HG02981 (cell line): ENCODE measurements at regions not wholly inside any gene's neighbourhood (a gene's known extent, or its start where the extent isn't known, plus 50 kb on each side); places are given as distances from the start of the nearest gene placed in this dataset.

Experiments used
- ATAC-seq: cut with Tn5 transposase; IDR thresholded peaks from one replicate; pipeline ENCODE4 v1.9.1; 2021; ENCODE audit warnings: mild to moderate bottlenecking, moderate library complexity; ENCODE audit not compliant: unreplicated experiment

- ATAC-seq, result no peak
These were observed 935.9 kb downstream of the CDH11 start for GRCh38 chr16:64185954-64186353.

GRCh38 chr16:64184156-64184555 is 937.7 kb downstream of the CDH11 start:
- ATAC-seq, result no peak

DNA sequence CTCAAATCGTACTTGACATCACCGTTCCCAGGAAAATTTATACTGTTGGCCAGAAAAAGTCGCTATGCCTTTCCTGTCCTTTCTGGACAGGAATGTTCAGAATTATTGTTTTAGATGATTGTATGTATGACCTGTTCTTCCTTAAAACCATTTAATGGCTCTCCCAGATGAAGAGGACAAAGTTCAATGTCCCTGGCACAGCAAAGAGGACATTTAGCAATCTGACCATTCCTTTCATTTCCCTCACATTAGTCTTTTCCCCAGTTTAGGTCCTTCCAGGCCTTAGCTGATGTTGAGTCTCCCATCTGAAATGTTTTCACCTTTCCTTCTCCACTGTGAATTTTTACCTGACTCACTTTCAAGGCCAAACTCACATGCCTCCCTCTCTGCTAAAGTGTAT is 938.9 kb downstream of the CDH11 start:
- no peak for ATAC-seq

- ATAC-seq, result no peak
These were observed 940.5 kb downstream of the CDH11 start for GRCh38 chr16:64181271-64181925.

DNA sequence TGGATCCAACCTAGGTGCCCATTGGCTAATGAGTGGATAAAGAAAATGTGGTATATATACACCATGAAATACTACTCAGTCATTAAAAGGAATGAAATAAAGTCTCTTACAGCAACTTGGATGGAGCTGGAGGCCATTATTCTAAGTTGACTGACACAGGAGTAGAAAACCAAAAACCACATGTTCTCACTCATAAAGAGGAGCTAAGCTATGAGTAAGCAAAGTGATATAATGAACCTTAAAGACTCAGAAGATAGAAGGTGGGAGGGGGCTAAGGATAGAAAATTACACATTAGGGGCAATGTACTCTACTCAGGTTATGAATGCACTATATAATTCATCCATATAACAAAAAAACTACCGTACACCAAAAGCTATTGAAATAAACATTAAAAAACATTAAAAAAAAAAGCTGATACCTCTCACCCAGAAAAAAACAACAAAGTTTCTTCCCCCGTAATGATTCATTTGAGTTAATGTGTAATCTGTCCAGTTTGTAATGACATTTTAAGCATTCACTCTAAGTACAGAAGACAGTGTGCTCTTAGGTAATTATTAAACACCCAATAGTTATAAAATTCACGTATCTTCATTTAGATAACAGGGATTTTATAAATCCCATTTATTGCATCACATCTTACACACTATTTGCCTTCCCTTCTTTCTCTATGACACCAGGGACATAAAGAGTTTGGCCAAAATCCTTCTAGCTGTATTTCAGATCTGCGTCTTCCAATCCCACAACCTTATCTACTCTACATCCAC is 941.5 kb downstream of the CDH11 start:
- no peak for ATAC-seq

DNA sequence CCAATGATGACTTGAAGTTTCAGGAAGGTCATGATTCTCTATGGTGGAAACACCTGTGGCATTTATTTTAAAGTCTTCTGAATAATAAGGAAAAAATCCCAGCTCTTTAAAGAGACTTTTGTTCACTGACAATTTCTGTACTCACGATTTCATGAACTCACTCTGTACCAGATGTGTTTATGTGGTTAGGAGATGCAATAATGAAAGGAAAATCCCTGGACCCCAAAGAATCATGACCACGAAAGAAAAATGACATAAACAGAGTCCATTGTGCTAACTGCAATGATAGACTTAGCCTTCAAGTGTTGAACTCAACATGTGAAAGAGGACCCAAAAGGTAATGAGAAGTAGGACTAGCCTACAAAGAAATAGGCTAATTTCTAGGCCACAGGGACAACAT is 947.5 kb downstream of the CDH11 start:
- no peak for ATAC-seq

- no peak for ATAC-seq
These were observed 949.2 kb downstream of the CDH11 start for GRCh38 chr16:64172652-64173051.

DNA sequence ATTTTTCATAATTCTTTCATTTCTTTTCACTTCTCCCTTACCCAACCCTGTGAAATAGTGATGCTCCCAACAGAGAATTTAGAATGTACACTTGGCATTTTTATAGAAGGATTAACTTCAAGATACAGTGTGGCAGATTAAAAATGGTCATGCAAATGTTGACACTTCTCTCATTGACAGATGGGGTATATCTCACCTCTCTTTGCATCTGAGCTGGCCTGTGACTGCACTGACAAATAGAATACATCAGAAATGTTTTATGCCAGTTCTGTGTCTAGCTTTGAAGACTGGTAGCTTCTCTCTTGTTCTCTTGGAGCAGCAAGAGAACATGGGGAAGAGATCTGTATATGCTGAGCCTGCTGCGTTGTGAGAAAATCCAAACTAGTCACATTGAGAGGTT is 949.6 kb downstream of the CDH11 start:
- no peak for ATAC-seq

- no peak for ATAC-seq
These were observed 950.2 kb downstream of the CDH11 start for GRCh38 chr16:64171632-64172031.

- no peak for ATAC-seq
These were observed 953.5 kb downstream of the CDH11 start for GRCh38 chr16:64168371-64168770.

- no peak for ATAC-seq
These were observed 953.9 kb downstream of the CDH11 start for GRCh38 chr16:64167936-64168335.

DNA sequence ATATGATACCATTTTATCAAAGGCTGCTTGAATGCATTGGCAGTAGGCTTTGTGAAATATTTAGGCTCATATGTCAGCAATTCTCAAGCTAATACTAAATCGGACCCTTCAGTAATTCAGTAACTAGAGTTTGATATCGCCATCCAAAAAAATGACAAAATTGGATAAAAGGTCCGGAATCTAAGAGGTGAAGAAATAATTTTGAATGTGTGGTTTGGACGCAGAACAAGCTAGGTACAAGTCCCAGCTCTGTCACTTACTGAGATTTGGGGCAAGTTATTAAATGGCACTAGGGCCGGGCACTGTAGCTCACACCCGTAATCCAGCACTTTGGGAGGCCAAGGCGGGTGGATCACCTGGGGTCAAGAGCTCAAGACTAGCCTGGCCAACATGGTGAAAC is 956.5 kb downstream of the CDH11 start:
- ATAC-seq, result no peak

DNA sequence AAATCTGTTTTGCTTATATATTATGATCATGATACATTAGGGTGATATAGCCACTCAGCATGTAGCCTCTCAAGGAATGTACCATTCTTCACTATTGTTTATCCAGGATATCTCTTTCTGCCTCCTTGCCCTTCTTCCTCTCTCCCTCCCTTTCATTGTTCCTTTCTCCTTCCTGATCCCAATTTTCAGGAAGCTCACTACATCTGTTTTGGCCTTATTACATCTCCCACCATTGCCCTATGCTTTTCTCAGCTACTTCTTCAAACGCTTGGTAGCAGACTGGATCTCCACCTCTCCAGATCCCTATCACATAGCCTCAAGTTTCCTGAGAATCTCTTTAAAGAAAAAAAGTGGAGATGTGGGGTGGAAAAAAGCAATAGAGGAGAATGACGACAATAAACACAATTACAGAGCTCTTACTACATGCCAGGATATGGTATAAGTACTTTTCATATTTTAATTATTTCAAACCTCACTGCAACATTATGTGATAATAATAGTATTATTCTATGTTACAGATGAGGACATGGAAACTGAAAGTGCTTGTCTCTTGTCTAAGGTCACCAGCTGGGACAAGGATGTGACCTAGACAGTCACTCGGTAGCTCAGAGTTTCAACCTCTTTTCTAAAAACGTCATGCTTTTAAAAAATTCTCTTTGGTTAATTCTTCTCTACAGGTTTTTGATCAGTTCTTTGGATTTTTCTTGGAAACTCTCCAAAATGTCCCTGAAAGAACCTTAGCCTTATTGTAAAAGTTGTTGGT is 959.1 kb downstream of the CDH11 start:
- ATAC-seq, result no peak

- ATAC-seq, result no peak
These were observed 961.9 kb downstream of the CDH11 start for GRCh38 chr16:64159976-64160375.

DNA sequence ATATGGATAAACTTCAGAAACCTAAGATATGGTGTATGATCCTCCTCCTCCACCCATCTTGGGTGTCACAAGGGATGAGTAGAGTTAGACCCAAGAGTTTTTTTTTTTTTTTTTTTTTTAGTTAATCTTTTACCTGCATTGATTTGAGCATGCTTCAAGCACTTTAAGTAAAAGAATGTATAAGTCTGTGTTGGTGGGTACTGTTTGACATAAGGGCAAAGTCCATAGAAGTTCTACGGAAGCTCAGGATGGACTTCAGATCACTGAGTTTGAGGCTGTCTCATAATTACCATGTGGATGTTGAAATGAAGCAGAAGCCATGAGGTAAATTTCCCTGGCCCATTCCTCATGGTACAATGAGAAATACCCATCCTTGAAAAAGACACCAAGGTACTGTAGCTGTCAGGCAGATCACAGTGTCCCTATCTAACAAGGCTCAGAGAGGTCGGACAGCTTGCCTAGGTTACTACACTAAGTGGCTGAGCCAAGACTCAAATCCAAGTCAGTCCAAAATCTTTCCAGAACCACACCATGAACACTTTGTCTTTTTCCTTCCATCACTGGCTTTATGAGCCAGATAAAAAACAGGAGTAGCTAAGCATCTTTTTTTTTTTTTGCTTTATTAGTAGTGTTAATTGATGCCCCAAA is 962.8 kb downstream of the CDH11 start:
- no peak for ATAC-seq

DNA sequence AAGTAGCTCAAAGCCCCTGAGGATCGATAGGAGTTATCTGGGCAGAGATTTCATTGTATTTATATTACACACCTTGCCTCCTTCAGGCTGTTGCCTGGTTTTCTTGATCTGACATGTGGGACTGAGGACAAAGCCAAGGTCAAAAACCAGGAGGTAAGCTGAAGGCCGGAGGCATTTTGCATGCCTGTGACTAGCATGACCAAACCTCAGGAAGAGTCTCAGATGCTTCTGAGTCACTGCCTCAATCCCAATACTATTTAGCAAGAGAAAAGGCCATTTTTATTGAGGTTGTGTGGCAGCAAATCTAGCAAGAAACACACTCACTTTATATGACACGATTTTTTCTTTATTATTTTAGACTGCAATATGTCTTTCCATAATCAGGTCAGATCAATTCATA is 968.1 kb downstream of the CDH11 start:
- ATAC-seq, result no peak

- no peak for ATAC-seq
These were observed 969.7 kb downstream of the CDH11 start for GRCh38 chr16:64151990-64152767.

DNA sequence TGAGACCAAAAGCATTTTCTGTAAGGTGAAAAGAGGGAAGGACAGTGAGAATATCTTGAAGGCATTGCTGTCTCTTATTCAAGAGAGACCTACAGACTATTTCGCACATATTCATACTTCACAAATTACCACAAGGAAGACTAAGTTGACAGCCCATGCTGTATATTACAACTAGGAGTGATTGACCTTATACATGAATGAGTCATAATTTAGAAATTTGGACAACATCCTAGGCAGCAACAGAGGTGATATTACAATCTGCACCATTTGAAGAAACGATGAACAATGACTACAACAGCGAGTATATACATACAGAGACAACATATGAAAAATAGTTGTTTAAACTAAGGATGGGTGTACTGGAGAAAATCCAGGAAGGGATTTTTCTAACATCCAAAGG is 971.7 kb downstream of the CDH11 start:
- ATAC-seq, result no peak

GRCh38 chr16:64149756-64150155 is 972.1 kb downstream of the CDH11 start:
- ATAC-seq, result no peak

DNA sequence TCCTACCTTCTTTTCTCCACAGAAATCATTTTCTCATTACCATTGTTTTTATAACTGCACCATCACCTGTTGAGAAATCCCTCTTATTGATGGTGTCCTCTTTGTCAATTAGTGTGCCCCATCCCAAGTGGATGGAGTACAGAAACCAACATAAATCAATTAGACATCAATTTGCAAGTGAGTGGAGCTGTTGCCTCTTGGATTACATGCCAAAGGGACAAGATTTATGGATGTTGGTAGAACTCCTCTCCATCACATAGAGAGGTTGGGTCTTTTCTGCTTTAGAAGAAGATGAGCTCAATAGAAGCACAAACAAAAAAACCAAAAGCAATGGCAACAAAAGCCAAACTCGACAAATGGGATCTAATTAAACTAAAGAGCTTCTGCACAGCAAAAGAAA is 973.5 kb downstream of the CDH11 start:
- ATAC-seq, result no peak

DNA sequence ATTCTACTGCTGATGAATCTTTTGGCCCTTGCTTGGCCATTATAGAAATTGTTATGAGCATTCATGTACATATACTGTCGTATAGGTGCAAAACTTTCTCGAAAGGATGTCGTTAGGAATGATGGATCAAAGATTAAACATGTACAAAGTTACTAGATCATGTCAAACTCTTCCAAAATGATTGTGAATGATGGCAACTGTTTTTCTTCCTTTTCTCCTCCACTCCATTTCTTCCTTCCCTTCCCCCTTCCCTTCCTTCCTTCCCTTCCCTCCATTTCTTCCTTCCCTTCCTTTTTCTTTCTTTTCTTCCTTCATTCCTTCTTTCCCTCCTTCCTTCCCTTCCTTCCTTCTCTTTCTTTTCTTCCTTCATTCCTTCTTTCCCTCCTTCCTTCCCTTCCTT is 973.9 kb downstream of the CDH11 start:
- no peak for ATAC-seq
